ENCODE measurements at regions not wholly inside any gene's neighbourhood (a gene's known extent, or its start where the extent isn't known, plus 50 kb on each side); places are given as distances from the start of the nearest gene placed in this dataset.
"Not testable (repeated sequence)": the region's sequence is repeated elsewhere in the genome, so short reads cannot be mapped to it uniquely, and the experiment has no call there.

- no peak for DNase-seq
Observed at GRCh38 chr2:111252436-111252835, 131.7 kb downstream of the BCL2L11 start.

- not testable (repeated sequence) for DNase-seq
Observed at GRCh38 chr2:111254916-111255315, 134.2 kb downstream of the BCL2L11 start.

- DNase-seq, result not testable (repeated sequence)
Observed at GRCh38 chr2:111256628-111257027, 135.9 kb downstream of the BCL2L11 start.

GRCh38 chr2:111257607-111258006 is 136.9 kb downstream of the BCL2L11 start:
- DNase-seq, result not testable (repeated sequence)

- not testable (repeated sequence) for DNase-seq
Observed at GRCh38 chr2:111258318-111258717, 137.6 kb downstream of the BCL2L11 start.

GRCh38 chr2:111262627-111263379 is 142.1 kb downstream of the BCL2L11 start:
- DNase-seq, result not testable (repeated sequence)

- DNase-seq, result not testable (repeated sequence)
Observed at GRCh38 chr2:111263380-111264017, 142.8 kb downstream of the BCL2L11 start.

- not testable (repeated sequence) for DNase-seq
Observed at GRCh38 chr2:111264956-111265355, 144.2 kb downstream of the BCL2L11 start.

GRCh38 chr2:111266556-111266955 is 145.8 kb downstream of the BCL2L11 start:
- not testable (repeated sequence) for DNase-seq

GRCh38 chr2:111267038-111267437 is 146.3 kb downstream of the BCL2L11 start:
- not testable (repeated sequence) for DNase-seq

GRCh38 chr2:111269761-111270323 is 149.1 kb downstream of the BCL2L11 start:
- not testable (repeated sequence) for DNase-seq

GRCh38 chr2:111270569-111270968 is 149.9 kb downstream of the BCL2L11 start:
- DNase-seq, result not testable (repeated sequence)

GRCh38 chr2:111271647-111272304 is 151.1 kb downstream of the BCL2L11 start:
- not testable (repeated sequence) for DNase-seq

GRCh38 chr2:111273007-111273406 is 152.3 kb downstream of the BCL2L11 start:
- not testable (repeated sequence) for DNase-seq

GRCh38 chr2:111275047-111275853 is 154.5 kb downstream of the BCL2L11 start:
- not testable (repeated sequence) for DNase-seq

GRCh38 chr2:111275854-111276171 is 155.1 kb downstream of the BCL2L11 start:
- not testable (repeated sequence) for DNase-seq

- not testable (repeated sequence) for DNase-seq
Observed at GRCh38 chr2:111278133-111278532, 157.4 kb downstream of the BCL2L11 start.

GRCh38 chr2:111280709-111281286 is 160.1 kb downstream of the BCL2L11 start:
- not testable (repeated sequence) for DNase-seq

- not testable (repeated sequence) for DNase-seq
Observed at GRCh38 chr2:111282162-111282561, 161.4 kb downstream of the BCL2L11 start.

GRCh38 chr2:111287646-111288568 is 167.2 kb downstream of the BCL2L11 start:
- DNase-seq, result not testable (repeated sequence)

- not testable (repeated sequence) for DNase-seq
Observed at GRCh38 chr2:111290370-111290769, 169.7 kb downstream of the BCL2L11 start.
